ENCODE measurements at regions not wholly inside any gene's neighbourhood (a gene's known extent, or its start where the extent isn't known, plus 50 kb on each side); places are given as distances from the start of the nearest gene placed in this dataset.

DNA sequence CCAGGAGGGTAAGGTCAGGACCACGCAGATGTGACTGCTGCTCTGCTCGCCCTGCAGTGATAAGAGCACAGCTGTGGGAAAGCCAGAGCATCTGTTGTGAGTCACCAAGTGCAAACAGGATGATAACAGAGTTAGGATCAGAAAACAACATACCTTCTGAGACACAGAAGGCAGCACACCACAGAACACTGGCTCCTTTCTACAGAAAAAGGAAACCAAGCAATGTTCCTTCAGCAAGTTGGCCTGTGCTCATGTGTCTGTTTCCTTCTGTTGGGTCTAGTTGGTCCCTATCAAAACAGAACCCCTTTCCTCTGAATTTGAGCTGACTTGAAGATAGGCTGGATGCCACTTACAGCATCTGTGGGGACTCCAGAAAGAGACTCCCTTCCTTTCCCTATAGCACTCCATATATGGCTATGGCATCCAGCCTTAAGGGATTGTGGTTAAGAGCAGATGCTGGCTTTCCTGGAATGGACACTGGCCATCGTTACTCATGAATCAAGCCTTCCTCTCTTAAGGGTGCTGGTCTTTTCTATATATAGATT is 440.7 kb upstream of the THBS1 start:
- no peak for DNase-seq (ENCODE audit: low read depth)
- TF ChIP-seq, protein P1, sequence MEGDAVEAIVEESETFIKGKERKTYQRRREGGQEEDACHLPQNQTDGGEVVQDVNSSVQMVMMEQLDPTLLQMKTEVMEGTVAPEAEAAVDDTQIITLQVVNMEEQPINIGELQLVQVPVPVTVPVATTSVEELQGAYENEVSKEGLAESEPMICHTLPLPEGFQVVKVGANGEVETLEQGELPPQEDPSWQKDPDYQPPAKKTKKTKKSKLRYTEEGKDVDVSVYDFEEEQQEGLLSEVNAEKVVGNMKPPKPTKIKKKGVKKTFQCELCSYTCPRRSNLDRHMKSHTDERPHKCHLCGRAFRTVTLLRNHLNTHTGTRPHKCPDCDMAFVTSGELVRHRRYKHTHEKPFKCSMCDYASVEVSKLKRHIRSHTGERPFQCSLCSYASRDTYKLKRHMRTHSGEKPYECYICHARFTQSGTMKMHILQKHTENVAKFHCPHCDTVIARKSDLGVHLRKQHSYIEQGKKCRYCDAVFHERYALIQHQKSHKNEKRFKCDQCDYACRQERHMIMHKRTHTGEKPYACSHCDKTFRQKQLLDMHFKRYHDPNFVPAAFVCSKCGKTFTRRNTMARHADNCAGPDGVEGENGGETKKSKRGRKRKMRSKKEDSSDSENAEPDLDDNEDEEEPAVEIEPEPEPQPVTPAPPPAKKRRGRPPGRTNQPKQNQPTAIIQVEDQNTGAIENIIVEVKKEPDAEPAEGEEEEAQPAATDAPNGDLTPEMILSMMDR (IDR thresholded peaks at IDR 0.05; ENCODE audit: low read depth, low read length, missing control alignments): no peak

DNA sequence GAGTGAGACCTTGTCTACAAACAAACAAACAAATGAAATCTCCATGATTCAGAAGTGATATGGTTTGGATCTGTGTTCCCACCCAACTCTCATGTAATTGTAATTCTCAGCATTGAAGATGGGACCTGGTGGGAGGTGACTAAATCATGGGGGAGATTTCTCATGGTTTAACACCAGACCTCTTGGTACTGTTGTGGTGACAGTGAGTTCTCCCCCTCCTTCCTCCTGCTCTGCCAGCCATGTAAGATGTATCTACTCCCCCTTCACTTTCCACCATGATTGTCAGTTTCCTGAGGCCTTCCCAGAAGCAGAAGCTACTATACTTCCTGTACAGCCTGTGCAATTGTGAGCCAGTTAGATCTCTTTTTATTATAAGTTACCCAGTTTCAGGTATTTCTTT is 438.4 kb upstream of the THBS1 start:
- no peak for DNase-seq (ENCODE audit: low read depth)
- no peak overlapping the region for H3K4me3 ChIP-seq (ENCODE audit: low read depth, low read length)
- TF ChIP-seq, protein P1 (IDR thresholded peaks at IDR 0.05; ENCODE audit: low read depth, low read length, missing control alignments): no peak

More for the DNA sequence above, 440.7 kb upstream of the THBS1 start:
- H3K4me3 ChIP-seq (ENCODE audit: low read depth, low read length): no peak overlapping the region

DNA sequence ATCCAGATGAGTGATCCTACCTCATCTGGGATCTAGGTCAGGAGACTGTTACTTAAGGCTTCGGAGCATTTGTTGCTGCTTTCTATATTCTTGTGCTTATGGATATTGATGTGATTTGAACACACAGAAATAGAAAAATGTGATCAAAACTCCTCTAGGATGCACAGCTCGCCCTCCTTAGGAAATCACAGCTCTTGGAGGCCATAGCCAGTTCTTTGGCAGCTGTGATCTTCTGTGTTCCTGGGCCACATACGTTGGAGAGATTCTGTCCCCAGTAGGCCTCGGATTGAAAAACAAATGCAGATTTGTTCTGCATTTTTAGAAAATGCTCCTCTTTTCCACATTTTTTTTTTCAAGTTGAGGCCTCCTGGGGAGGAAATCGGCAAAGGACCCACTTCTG is 437.4 kb upstream of the THBS1 start:
- no peak overlapping the region for H3K4me3 ChIP-seq (ENCODE audit: low read depth, low read length)
- TF ChIP-seq, protein P1 (IDR thresholded peaks at IDR 0.05; ENCODE audit: low read depth, low read length, missing control alignments): no peak
- no peak for DNase-seq (ENCODE audit: low read depth)

DNA sequence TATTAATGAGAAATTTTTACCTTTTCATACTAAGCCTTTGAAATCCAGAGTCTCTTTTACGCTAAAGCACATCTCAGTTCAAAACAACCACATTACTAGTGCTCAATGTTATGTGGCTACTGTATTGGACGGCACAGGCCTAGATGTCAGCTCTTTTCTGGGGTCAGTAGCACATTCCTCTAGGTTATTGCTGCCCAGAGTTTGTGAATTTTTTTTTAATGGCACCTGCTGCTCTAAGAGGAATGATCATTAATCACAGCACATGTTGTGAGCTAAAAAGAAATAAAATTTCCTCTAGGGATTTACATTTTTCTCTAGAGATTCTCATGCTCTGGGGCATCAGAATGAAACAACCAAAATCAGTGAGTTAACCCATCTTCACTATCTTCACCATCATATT is 436.8 kb upstream of the THBS1 start:
- H3K4me3 ChIP-seq (ENCODE audit: low read depth, low read length): no peak overlapping the region
- DNase-seq (ENCODE audit: low read depth): no peak
- TF ChIP-seq, protein P1 (IDR thresholded peaks at IDR 0.05; ENCODE audit: low read depth, low read length, missing control alignments): no peak

DNA sequence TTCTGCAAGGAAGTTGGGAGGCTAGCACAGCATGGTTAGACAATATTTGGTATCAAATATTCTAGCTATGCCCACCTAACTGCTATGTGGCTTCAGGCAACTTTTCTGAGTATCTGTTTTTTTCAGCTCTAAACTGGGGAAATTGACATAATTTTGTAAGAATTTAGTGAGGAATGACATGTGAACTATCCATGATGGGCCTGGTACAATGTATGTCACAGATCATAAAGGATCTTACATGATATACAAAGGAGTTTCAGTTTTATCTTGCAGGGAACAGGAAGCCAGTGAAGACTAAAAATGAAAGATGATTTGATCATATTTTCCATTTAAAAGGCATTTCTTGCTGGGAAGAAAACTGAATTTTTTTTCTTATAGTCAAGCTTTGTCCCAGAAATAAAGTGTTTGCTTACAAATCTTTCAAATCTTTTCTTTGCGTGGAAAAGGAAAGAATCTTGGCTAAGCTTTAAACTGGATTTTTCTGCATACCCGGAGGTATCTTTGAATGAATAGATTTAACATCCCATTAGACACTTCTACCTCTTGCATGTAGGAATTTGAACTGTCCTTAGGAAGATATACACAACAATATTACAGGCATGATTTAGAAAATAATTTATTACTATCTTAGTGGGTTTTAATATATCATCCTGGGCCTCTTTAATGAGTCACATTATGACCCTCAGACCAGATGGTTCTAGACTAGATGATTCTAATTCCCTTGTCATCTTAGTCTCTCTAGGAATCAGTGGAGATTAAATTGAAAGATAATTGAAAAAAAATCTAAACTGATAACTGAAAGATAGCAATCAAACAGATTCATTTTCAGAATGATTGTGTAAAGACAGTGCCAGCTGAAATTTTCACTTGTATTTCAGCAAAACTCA is 436.0 kb upstream of the THBS1 start:
- no peak overlapping the region for H3K4me3 ChIP-seq (ENCODE audit: low read depth, low read length)
- no peak for DNase-seq (ENCODE audit: low read depth)
- TF ChIP-seq, protein P1 (IDR thresholded peaks at IDR 0.05; ENCODE audit: low read depth, low read length, missing control alignments): no peak

DNA sequence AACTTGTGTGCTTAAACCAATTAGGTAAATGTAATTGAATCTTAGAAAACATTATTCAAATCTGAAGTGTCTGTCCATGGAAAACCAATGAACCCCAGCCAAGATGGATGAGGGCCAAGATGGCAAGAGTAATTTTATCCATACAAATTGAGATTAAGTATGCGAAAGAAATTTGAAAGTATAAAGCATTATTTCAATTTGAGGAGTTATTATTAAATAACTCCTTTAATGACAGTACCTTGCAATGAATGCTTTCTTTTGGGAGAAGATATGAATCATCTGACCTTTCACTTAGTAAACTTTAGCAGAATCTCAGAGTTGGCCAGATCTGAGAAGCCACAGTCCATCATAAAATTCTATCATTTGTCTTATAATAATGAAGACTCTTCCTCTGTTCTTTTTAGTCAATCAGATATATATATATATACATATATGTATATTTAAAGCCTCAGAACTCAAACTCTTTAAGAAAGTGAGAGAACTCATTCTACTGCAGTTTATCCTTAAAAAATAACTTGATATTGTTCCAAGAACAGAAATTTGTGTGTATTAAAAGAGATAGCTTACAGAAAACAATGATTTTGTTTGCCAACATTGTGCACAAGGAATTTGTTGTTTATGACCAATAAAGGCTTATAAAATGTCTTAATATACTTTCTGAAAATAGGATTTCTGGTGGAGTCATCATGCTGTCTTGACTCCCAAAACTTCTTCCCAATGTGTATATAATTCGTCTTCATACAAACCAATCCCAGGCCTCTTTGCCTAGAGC is 434.8 kb upstream of the THBS1 start:
- TF ChIP-seq, protein P1 (IDR thresholded peaks at IDR 0.05; ENCODE audit: low read depth, low read length, missing control alignments): no peak
- no peak for DNase-seq (ENCODE audit: low read depth)
- H3K4me3 ChIP-seq (ENCODE audit: low read depth, low read length): no peak overlapping the region
